ENCODE measurements at regions not wholly inside any gene's neighbourhood (a gene's known extent, or its start where the extent isn't known, plus 50 kb on each side); places are given as distances from the start of the nearest gene placed in this dataset.
A peak's percentile ranks its signal among the peaks of the same experiment; 100 is the strongest.
"Not testable (repeated sequence)": the region's sequence is repeated elsewhere in the genome, so short reads cannot be mapped to it uniquely, and the experiment has no call there.

GRCh38 chr13:110811008-110811720 lies 97.7 kb downstream of the ING1 start:
- no peak for FAIRE-seq

GRCh38 chr13:110811771-110812120 lies 98.2 kb downstream of the ING1 start:
- no peak for FAIRE-seq

GRCh38 chr13:110812121-110812868 lies 98.8 kb downstream of the ING1 start:
- no peak for FAIRE-seq

DNA sequence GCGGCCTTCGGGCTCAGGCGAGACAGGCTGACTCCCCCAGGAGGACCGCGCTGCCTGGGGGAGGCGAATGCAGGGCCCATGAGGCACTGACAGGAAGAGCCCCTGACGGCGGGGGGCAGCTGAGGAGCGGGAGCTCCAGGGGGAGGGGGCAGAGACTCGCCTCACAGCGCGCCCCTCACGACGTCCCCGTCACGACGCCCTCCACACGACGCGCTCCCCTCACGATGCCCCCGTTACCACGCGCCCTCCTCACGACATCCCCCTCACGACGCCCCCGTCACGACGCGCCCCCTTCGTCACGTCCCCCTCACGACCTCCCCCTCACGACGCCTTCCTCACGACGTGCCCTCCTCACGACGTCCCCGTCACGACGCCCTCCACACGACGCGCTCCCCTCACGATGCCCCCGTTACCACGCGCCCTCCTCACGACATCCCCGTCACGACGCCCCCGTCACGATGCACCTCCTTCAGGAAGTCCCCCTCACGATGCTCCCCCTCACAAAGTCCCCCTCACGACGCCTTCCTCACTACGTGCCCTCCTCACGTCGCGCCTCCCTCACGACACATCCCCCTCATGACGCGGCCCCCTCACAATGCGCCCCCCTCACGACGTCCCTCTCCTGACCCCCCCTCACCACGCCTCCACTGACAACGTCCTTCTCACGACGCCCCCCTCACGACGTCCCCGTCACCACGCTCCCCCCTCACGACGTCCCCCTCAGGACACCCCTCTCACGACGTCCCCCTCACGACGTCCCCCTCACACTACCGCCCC lies 99.6 kb downstream of the ING1 start:
- no peak for FAIRE-seq

- no peak for FAIRE-seq
These were observed 100.4 kb downstream of the ING1 start for GRCh38 chr13:110813646-110814624.

DNA sequence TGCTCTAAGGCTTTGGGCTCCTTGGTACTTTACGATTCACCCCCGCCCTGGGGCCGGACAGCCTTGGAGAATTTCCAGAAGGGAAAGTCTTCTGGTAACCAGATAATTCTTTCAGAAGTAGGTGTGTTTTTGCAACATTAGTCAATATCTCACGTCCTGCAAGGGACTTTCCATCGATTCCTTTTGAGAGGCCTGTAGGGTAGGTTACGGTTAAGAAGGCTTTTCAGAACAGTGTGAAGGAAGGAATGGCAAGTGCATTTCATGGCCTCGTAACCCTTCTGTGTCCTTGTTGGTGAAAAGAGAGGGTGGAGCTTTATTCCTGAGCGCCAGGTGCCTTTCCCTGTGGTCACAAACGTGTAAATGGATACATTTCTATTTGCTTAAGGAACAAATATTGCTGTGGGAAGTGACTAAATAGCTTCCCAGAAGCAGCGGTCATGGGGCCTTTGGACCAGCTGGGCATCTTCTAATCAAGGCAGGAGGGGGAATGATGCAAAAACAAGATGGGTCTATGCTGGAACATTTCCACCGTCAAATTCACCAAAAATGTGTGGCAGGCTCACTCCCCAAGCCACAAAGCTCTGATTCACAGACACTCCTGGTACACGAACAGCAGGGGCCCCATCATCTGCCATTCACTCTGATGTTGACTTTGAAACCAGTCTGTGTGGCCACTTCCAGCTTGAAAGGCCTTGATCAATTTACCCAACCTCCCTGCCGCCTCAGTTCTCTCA lies 99.2 kb downstream of the ANKRD10 start:
- FAIRE-seq = no peak

DNA sequence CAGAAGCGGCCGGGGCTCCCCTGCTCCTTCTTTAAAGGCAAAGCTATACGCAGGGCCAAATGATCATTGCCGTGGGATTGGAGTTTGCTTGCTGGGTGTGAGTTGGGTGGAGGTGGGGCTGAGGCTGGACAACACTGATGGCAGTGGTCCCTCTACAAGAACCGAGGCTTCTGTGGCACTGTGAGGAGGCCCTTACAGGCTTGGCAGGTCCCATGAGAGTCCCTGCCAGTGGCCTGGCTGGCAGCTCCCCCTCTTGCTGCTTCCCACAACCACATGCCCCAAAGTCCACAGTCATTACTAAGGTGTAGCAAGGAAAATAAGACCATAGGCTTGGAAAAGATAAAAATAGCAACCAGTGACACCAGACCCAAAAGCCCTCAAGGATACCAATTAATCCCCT lies 98.4 kb downstream of the ANKRD10 start:
- no peak for FAIRE-seq

DNA sequence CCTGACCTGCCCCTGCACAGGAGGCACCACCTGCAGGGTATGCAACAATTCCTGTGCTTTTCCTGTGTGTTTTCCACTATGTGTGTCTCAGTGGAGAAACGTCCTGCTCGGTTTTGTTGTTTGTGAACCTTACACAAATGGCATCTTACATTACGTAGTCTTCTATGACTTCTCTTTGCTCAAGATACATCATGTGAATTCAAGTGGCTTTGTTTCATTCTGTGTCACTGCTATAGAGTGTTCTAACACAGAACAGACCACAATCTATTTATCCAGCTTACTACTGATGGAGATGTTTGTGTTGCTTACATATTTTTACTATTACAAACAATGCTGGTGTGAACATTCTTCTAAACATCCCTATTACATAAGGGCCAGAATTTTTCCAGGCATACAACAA lies 97.7 kb downstream of the ANKRD10 start:
- no peak for FAIRE-seq

GRCh38 chr13:110818747-110819146 lies 96.1 kb downstream of the ANKRD10 start:
- no peak for FAIRE-seq

DNA sequence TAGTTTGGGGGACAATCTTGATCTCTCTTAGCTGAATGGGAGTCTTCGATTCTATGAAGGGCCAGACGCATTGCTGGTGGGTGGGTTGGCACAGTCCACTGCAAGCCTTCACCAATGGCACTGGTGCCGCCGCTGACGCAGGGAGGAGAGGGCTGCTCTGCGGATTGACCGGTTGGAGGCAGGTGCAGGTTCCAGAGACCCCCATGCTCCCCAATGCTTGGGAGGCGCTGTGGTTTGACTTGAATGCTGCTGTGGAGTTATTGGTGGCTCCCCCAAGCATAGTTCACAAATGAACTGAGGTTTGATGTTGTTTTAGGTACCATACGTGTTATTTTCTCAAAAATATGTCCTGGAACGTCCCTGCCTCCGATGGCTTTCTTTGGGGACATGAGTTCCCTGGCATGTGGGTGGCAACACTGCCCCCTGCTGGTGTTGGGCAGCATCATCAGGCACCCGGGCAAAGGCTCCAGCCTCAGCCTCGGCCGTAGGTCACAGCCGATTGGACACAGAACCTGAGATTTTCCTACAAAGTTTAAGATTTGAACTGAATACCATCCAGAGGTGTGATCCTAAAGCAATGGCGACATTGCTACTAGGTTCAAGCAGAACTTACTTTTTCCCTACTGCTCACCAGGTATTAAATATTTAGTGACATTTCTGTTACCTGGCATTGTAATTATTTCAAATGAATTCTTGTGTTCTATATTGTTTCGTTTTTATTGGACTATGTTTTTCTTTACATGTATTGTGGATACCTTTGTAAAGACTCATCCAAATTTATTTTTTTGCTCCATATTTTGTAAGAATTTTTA lies 95.5 kb downstream of the ANKRD10 start:
- peak; percentile 86 for FAIRE-seq

- FAIRE-seq = no peak
These were observed 94.5 kb downstream of the ANKRD10 start for GRCh38 chr13:110820322-110820721.

DNA sequence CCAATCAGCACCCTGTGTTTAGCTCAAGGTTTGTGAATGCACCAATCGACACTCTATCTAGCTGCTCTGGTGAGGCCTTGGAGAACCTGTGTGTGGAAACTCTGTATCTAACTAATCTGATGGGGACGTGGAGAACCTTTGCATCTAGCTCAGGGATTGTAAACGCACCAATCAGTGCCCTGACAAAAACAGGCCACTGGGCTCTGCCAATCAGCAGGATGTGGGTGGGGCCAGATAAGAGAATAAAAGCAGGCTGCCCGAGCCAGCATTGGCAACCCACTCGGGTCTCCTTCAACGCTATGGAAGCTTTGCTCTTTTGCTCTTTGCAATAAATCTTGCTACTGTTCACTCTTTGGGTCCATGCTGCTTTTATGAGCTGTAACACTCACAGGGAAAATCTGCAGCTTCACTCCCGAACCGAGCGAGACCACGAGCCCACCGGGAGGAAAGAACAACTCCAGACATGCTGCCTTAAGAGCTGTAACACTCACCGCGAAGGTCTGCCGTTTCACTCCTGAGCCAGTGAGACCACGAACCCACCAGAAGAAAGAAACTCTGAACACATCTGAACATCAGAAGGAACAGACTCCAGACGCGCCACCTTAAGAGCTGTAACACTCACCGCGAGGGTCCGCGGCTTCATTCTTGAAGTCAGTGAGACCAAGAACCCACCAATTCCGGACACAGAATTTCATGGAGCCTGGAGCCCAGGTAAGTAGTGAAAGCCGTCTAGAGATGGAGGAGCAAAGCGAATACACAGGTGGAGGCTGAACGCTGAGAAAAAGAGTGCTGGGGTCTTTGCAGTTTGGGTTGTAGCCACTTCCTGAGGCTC lies 92.8 kb downstream of the ANKRD10 start:
- not testable (repeated sequence) for FAIRE-seq

- no peak for FAIRE-seq
These were observed 92.3 kb downstream of the ANKRD10 start for GRCh38 chr13:110822669-110822945.

DNA sequence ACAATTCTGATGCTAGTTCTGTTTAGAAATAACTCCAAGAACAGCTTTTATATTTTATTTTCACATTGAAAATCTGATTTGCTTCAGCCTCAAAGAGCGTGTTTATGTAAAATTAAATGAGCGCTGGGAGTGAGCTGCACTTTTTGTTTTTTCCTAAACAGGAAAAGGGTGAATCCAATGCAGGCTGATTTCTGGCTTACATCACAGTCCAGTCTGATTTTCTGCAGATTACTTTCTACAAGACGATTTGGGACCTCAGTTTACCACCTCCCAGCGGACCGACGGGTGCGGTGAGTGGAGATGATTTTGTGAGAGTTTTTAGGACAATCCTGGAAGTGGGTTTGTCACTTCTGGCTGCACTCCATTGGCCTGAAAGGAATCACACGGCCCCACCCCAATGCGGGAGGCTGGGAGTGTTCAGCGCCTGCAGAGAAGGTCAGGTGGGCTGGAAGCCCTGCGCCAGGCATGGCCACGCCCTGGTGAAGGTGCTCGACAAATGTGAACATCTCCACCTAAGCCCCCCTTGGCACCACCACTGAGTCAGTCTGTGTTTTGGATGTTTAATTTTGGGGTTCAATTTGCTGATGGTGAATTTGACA lies 90.1 kb downstream of the ANKRD10 start:
- FAIRE-seq = no peak

- no peak for FAIRE-seq
These were observed 89.4 kb downstream of the ANKRD10 start for GRCh38 chr13:110825516-110825915.

GRCh38 chr13:110826101-110826500 lies 88.8 kb downstream of the ANKRD10 start:
- FAIRE-seq = no peak

DNA sequence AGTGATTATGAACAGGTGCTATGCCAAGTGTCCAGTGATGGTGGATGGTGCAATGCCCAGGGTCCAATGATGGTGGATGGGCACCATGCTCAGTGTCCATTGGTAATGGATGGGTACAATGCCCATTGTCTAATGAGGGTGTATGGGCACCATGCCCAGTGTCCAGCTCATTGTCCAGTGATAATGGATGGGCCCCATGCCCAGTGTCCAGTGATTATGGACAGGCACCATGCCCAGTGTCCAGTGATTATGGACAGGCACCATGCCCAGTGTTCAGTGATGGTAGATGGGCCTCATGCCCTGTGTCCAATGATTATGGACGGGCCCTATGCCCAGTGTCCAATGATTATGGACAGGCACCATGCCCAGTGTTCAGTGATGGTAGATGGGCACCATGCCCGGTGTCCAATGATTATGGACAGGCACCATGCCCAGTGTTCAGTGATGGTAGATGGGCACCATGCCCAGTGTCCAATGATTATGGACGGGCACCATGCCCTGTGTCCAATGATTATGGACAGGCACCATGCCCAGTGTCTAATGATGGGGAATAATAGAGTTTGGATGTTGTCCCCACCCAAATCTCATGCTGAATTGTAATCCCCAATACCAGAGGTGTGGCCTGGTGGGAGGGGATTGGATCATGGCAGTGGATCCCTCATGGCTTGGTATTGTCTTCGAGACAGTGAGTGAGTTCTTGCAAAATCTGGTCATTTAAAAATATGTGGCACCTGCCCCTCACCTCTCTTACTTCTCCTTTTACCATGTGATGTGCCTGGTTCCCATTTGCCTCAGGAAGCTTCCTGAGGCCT lies 87.8 kb downstream of the ANKRD10 start:
- no peak for FAIRE-seq
